ENCODE measurements at regions not wholly inside any gene's neighbourhood (a gene's known extent, or its start where the extent isn't known, plus 50 kb on each side); places are given as distances from the start of the nearest gene placed in this dataset.

DNA sequence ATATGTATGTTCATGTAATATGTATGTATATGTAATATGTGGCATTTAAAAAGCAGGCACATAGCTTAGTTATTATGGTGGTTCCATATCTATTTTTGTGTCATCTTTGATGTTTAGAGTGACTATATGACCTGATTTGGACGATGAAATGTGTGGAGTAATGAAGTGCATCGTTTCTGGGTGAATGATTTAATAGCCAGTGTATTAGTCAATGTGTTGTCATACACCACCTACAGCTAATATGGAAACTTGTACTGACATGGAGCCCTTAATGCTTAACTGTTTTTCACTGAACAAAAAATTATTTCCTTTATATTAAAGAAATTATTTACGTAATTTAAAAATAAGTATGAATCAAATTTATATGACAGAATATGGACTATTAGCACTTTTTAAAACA lies 292.3 kb upstream of the FSTL5 start:
- DNase-seq = no peak

DNA sequence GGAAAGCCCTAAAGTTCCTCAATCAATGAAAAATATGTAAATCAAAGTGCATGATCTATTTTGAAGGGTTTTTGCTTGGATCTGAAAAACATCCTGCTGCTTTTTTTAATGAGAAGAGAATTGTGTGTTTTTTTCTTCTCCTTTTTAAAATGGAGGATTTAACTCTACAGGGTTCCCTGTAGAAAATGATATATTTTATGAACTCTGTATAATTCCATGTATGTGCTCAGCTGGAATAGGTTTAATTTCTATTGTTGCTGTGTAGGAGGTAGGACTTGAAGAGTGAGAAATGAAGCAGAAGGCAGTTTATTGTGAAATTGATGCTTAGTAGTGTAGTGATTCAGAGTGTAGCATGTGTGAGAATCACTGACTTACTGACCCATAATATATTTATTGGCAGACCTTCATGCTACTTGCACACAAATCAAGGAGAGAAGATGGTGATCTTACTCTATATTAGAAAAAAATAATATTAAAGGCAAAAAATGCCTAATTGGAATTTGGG lies 286.8 kb upstream of the FSTL5 start:
- no peak for DNase-seq

DNA sequence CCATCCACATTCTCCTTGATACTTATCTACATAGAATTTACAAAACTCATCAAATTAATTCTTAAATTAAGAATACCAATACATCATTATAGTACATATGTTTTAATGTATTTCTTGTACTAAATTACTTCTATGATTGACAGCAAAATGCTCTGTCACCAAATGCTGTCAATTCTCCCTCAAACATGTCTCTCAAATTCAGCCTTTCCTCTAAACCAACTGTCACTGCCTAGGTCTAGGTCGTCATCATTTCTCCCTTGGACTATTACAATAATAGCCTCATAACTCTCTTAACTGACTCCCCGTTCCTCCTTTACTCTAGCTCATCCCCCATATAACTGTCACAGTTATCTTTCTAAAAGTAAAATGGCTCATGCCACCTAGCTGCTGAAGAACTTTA lies 279.7 kb upstream of the FSTL5 start:
- no peak for DNase-seq

DNA sequence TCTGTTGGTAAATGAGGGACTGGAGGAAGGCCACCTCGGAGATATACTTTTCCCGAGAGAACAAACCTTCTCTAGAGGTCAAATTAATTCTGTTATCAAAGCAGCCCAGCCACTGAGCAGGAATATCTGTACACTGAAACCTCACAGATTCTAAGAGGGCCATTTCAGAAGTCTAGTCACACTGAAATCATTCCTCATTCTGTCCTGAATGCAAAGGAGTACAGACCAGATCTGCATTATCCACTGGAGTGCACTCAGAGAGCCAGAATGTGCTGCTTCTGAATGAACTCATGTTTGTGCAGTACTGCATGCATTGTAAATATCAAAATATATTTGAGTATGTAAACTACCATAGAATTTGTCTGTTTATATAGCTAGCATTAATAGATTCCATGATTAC lies 278.3 kb upstream of the FSTL5 start:
- DNase-seq = no peak

DNA sequence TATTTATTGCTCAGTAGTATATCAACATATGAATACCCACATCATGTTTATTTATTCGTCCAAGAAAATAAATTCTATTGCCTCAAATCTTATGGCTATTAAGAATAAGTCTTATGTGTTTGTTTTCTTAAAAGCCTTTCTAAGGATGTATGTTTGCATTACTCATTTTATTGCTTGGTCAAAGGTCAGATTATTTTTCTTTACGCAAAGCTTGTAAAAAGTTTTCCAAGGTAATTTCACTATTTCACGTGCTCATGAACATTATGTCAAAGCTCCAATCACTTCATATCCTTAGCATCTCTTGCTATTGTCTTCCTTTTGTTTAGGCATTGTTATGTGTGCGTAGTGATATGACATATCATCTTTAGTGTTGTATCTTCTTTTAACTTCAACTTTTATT lies 258.5 kb upstream of the FSTL5 start:
- no peak for DNase-seq

DNA sequence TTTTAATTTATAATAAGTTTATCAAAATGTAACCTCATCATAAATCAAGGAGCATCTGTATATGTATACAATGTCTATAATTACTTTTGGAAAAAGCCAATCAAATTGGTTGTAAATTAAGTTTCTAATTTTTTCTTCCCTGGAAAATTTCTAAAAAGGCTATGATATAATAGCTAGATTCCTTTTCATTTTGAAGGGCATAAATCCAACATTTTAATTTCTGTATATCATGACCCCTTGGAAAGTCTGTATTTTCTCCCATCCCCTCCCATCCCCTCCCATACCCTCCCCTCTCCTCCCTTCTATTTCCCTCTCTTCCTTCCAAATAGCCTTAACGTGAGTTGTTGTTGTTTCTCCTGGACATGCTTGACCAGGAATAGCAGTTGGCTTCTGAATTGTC lies 247.1 kb upstream of the FSTL5 start:
- no peak for DNase-seq

DNA sequence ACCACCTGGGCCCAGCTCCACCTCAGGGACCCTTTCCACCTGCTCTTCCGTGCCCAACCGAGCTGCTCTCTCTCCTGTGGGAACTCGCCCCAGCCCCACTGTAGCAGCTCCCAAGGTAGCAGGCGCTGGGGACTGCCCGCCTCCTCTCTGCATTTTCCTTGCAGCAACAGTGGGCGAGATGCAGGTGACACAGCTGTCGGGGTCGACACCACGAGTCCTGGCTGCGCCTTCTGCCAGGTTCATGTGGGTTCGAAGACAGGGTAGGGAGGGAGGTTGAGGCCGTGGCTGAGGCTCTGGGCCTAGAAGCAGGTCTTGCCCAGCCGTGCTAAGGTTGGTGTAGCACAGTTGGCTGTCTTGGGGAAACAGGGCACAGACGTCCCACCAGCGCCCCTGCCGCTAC lies 245.2 kb upstream of the FSTL5 start:
- DNase-seq = no peak

DNA sequence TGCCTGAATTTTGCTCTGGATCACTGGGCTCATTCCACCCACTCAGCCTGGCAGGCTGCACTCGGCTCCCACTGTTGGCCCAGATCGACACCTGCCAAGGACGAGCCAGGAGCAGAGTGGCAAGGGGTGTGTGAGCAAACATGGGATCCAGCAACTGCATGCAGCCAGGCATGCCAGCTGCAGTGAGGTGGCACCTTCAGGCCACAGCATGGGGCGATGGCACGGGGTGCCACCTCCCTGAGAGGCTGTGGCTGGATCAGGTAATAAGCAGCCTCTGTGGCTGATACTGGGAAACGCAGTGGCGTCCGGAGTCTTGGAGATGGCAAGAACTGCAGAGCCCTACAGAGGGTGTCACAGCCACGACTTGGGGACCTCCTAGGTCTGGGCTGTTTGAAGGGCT lies 244.5 kb upstream of the FSTL5 start:
- no peak for DNase-seq

DNA sequence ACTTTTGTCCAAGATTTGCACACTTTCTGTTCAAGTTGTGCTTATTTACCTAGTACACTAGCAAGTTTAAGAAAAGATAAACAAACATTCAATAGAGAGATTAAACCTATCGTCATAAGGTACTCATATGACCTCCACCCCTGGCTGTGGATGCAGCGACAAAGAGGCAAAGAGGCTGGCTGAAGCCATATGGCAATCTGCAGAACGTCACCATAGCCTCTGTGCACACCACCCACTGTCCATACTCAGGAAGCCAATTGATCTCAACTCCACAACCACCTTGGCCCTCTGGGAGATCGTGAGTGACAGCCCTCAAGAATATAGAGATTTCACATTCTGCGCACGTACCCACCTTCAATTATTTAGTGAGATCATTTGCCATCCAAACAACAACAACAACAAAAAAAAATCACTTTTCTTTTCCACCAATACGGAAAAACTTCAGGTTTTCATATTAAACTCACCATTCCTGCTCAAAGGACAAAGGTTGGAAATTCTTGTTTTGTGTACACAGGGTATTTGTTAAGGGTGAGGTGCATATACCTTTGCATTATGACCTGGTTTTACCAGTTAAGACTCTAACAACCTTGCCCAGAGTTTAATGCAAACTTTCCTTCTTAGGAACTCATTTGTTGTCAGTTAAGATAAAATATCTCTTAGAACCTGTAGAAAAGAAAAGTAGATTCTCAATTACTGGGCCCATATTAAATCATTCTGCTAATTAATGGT lies 243.0 kb upstream of the FSTL5 start:
- no peak for DNase-seq

DNA sequence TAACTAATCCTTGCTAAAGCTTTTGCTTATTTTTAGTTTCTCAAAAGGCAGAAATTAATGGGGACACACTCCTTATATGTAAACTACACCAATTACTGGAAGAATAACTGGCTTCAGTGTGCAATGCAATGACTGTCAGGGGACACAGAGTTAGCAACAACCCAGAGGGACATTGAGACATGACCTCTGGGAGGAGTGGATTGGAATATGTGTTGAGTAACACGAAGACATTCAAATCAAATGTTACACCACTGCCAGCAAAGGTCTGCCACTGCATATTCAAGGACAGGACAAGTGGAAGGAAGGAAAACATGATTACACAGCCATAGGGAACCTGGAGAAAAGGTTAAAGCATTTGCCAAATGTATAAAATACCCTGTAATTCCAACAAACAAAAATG lies 240.1 kb upstream of the FSTL5 start:
- DNase-seq = no peak

DNA sequence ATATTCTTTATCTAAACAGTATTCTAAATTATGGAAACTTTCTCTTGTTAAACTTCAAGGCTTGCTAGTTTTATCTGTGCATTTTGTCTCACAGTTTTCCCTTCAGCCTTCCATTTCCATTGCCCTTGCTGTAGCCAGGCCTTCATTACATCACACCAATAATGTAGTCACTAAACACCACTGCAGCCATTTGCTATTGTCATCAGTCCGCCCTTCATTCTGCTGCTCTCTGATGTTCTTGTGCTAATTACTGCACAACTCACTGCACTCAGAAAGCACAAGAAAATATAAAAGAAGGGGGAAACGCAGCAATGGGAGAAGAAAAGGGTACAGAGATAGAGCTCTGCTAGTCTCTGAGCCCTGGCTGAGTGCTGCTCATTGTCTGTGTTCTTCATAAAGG lies 239.6 kb upstream of the FSTL5 start:
- DNase-seq = no peak

DNA sequence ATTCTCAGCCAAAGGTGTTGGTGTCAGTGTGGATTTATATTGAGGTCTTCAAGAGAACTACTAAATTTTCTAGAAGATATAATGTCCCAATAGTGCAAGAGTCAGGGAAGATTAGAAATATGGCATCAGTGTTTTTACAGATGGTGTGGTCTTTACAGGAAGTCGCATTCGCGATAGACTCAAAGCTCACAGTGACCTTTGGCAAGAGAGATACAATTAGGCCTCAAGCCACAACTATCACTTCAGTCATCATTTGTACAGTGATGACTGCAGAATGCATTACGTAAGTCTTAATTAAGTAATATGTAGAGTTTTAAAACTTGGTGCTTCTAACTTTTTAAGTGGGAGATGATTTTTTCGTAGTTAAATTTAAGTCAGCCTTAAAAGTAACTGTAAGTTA lies 237.2 kb upstream of the FSTL5 start:
- no peak for DNase-seq

DNA sequence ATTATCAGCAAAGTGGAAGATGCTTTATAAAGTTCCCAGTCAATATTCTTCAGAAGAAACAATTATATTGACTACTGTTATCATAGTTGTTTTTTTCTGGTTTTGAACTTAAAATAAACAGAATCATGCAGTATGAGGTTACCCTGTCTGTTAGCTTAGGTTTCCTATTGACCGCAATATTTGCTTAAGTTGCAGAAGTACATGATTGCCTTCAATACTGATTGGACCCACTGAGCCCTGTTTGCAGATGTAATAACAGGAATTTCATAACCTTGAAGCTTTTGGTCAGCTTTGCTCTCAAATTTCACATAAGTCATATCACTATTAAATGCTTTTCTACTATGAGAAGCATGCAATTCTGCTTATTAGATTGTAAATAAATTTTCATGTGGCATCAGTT lies 229.1 kb upstream of the FSTL5 start:
- DNase-seq = no peak

DNA sequence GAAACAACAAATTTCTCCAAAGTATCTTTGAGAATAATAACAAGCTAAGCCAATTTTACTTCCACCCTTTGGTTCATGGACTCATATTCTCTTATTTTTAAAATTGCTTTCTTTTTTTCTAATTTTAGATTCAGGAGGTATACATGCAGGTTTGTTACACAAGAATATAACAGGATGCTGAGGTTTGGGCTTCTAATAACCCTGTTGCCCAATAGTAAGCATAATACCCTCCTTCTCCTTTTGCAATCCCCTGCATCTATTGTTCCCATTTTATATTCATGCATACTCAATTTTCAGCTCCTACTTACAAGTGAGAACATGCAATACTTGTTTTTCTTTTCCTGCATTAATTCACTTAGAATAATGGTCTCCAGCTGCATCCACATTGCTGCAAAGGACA lies 202.3 kb upstream of the FSTL5 start:
- DNase-seq = no peak

DNA sequence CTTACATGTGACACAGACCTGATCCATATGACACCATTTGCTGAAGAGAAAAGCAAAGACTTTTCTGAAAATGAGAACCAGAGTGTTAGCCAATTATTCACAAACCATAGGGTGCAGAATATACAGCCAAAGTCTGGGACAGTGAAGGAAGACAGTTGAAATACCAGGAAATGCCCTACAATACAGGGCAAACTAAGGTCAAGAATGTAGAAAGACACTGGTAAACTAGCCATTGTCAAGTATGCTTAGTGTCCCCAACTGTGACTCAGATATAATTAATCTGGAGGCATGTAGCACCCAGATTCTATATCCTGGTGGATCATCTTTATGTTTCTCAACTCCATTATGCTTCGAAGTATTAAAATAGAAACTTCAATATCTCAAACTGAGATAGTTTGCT lies 200.9 kb upstream of the FSTL5 start:
- DNase-seq = no peak

DNA sequence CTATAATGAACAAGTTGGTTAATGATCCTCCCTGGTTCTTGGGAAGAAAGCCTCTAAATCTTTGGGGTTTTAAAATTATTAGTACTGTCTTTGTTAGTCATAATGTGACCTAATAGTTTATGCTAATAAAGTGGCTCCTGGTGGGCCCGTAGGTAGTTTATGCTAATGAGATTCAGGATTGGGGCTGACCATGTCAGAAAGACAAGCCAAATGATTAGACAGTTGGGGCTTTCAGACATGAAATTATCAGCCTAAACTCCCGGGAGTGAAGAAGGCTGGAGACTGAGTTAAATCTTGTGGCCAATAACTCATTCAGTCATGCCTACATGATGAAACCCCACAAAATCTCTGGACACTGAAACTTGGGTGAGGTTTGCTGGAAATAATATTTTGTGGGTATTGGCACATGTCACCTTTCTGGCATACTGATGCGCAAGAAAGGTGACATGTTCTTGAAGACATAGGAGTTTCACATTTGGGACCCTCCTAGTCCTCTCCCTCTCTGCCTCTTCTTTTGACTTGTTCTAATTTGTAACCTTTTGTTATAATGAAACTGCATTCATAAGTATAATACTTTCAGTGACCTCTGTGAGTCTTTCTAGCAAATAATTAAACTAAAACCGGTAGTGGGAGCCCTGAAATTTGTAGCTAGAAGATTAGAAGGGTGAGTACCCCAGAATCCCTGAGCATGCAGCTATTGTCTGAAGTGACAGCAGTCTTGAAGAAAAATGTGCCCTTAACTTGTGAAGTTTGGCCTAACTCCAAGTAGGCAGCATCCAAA lies 196.8 kb upstream of the FSTL5 start:
- no peak for DNase-seq

DNA sequence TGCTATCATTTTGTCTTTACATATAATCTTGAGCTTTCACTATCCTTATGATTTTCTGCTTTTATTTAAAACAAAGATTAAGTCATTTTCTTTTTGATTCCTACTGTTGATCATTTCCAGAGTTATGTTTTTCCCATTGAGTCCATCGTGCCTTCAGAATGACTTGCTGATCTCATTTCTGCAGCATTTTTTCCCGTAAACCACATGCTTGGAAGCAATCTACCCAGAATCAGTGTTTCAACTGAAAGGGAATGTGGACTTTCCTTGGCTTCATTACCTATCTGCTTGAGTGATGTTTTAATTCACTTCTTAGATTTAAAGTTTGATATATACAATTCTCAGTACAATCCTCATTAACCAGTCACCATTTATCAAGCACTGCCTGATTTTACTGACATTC lies 192.4 kb upstream of the FSTL5 start:
- DNase-seq = no peak

DNA sequence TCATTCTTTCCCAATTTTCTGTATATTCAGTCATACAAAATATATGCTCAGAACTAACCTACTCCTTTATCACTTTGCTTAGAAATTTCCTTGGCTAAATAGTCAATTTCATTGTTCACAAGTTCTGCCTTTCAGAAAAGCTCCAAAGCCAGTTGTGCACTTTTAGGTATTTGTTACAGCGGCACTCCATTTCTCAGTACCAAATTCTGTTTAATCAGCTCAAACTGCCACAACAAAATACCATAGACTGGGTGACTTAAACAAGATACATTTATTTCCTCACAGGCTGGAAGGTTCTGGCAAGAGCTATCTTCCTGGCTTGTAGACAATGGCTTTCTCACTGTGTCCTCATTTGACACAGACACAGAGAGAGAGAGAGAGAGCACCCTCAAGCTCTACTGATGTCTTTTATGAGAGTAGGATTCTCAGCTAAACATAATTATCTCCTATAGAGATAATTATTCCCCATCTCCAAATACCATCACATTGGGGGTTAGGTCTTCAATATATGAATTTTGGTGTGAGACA lies 188.8 kb upstream of the FSTL5 start:
- DNase-seq = no peak

DNA sequence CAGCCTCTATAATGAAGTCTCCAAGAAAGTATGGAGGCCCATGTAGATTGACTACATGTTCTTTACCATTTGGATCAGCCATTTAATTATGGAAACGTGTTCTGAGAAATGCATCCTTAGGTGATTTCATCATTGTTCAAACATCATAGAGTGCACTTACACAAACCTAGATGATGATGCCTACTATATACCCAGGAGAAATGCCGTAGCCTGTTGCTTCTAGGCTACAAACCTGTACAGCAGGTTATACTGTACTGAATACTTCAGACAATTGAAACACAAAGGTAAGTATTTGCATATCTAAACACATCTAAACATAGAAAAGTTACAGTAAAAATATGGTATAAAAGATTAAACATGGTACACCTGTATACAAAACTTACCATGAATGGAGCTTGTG lies 186.5 kb upstream of the FSTL5 start:
- no peak for DNase-seq

DNA sequence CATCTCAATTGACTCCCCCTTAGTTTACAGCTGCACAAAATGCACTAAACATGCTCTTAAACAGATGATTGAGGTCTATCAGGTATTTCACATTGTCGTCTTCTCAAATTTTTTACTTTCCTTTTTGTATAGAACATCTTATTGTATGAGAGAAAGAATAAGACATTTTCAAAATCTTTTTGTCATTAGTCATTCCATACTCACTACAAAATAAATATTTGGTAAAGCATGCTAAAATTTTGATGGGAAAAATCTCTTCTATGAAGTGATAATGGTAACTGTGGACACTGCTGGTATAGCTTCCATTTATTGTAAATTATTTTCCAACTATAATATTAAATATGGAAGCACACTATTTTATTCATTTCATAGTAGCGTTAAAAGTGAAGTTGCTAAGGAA lies 185.6 kb upstream of the FSTL5 start:
- no peak for DNase-seq

DNA sequence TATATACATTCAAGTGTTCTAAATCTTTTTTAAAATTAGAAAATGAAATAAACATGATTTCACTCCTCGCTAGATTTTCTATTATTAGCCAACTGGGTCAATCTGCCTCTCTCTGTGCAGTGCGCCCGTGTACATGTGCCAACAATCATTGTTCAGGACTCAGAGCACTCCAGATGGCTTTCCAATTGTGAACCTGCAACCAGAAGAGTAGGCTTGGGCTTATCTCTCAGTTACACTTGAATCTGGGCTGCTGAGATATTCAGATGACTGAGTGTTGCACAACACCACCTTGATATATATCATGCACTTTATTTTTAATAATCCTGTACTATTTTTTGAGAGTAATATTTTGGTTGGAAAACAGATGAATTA lies 184.0 kb upstream of the FSTL5 start:
- no peak for DNase-seq

DNA sequence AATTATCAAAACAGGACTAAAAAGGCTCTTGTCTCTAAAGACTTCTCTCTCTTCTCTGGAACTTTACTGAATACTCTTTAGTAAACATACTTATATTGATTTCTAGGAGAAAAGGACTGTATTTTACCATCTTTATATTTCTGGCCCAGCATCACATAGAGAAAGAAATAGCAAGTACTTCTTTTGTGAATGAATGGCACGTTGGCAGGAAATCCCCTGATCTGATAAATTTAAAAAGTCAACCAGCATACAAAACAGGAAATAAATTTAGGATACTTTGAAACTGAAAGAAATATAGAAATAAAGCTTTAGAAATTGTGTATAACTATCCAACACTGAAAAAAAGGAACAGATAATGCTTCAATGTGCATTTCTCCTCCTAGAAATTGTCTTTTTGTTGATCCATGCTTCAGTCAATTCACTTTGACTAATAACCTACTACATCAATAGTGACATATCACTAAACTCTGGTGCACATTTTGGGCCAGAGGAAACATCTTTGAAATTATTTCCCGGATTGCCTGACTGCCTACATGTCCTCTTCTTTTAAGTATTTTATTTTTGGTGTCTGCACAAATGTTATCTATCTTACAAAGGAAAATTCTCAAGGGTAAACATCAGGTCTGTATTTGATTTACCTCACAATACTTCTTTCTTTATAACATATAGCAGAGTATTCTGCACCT lies 183.5 kb upstream of the FSTL5 start:
- DNase-seq = no peak

DNA sequence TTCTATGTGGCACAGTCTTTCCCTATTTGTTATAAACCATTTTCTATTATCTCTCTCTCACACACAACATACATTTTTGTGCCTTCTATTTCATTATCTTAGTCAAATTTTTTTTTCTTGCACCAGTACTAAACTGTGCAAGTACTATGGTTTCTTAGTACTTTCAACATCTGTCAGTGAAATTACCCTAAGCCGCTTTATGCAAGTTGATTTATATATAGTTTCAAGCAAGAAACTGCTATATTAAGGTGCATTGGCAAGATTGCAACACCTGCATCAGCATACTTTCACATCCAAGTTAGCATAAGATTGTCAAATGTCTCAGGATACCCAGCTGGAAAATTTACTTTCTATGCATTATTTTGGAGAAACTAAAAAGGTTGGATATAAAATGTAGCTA lies 180.2 kb upstream of the FSTL5 start:
- DNase-seq = no peak

DNA sequence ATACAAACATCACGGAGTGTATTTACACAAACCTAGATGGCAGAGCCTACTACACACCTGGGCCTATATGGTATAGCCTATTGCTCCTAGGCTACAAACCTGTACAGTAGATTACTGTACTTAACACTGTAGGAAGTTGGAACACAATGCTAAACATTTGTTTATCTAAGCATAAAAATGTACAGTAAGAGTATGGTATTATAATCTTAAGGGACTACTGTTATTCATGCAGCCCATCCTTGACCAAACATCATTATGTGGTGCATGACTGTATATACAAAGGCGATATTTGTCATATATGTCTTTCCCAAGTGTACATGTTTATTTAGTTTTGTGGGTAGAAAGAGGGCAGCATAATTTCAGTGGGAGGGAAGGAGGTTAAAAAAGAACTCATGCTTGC lies 177.7 kb upstream of the FSTL5 start:
- DNase-seq = no peak

All from EL (cell line).